ENCODE measurements at regions not wholly inside any gene's neighbourhood (a gene's known extent, or its start where the extent isn't known, plus 50 kb on each side); places are given as distances from the start of the nearest gene placed in this dataset.
A peak's percentile ranks its signal among the peaks of the same experiment; 100 is the strongest.

- TF ChIP-seq CDX4 (CRISPR knock-in tag; IDR thresholded peaks at IDR 0.05; ENCODE audit: borderline replicate concordance) (no peak), MXD4 (CRISPR knock-in tag; IDR thresholded peaks at IDR 0.05; ENCODE audit: borderline replicate concordance) (no peak), PRDM15 (CRISPR knock-in tag; IDR thresholded peaks at IDR 0.05) (no peak), RORB (CRISPR knock-in tag; IDR thresholded peaks at IDR 0.05) (no peak), ZNF121 (CRISPR knock-in tag; IDR thresholded peaks at IDR 0.05) (no peak), FOXP1 (CRISPR knock-in tag; IDR thresholded peaks at IDR 0.05; ENCODE audit: borderline replicate concordance) (no peak), USF1 (CRISPR knock-in tag; IDR thresholded peaks at IDR 0.05) (no peak), SOX15 (CRISPR knock-in tag; IDR thresholded peaks at IDR 0.05) (no peak), CREB1 (CRISPR knock-in tag; IDR thresholded peaks at IDR 0.05) (no peak), HMGXB4 (CRISPR knock-in tag; IDR thresholded peaks at IDR 0.05) (no peak), TP53 (CRISPR knock-in tag; IDR thresholded peaks at IDR 0.05) (no peak), NFATC4 (CRISPR knock-in tag; IDR thresholded peaks at IDR 0.05) (no peak), IRF1 (CRISPR knock-in tag; IDR thresholded peaks at IDR 0.05) (no peak), TEAD1 (CRISPR knock-in tag; IDR thresholded peaks at IDR 0.05) (no peak)
- Mint-ChIP-seq H3K27me3 (ENCODE audit: low read depth) (no peaks in the 10 kb centered on the region), H3K4me1 (peaks cover 18% of the 10 kb centered on the region), H3K27ac (no peak overlapping the region), H3K9me3 (no peaks in the 10 kb centered on the region), H3K4me3 (no peak overlapping the region), H3K36me3 (no peaks in the 10 kb centered on the region)
- ChIA-PET POLR2A (interaction anchor here (0.5 kb wide), 1 partner anchor 1441 kb away, joined by 3 read pairs; the partner anchor contains the start of gene CHMP2B), CTCF (no interaction called here)
- ATAC-seq (peak; percentile 88), DNase-seq (ENCODE audit: low spot score) (no peak)
Observed at GRCh38 chr3:88668180-88668579, 439.2 kb upstream of the EPHA3 start.

GRCh38 chr3:88671573-88671972, 435.8 kb upstream of the EPHA3 start:
- no peak for ATAC-seq
- H3K4me3 Mint-ChIP-seq = no peak overlapping the region

More at GRCh38 chr3:88671573-88671972, 435.8 kb upstream of the EPHA3 start:
- peaks cover 14% of the 10 kb centered on the region for H3K4me1 Mint-ChIP-seq
- H3K9me3 Mint-ChIP-seq = peaks cover 8% of the 10 kb centered on the region; the same call in 1 of the 2 replicates
- H3K36me3 Mint-ChIP-seq = no peaks in the 10 kb centered on the region
- TF ChIP-seq ZNF423 (CRISPR knock-in tag; IDR thresholded peaks at IDR 0.05) = no peak
- TF ChIP-seq TP53 (CRISPR knock-in tag; IDR thresholded peaks at IDR 0.05) = no peak
- TF ChIP-seq FOXP4 (CRISPR knock-in tag; IDR thresholded peaks at IDR 0.05) = no peak
- TF ChIP-seq SOX15 (CRISPR knock-in tag; IDR thresholded peaks at IDR 0.05) = no peak
- no peak for TF ChIP-seq MXD4 (CRISPR knock-in tag; IDR thresholded peaks at IDR 0.05; ENCODE audit: borderline replicate concordance)
- TF ChIP-seq TEAD4 (CRISPR knock-in tag; IDR thresholded peaks at IDR 0.05) = no peak
- no peak for TF ChIP-seq ZNF281 (CRISPR knock-in tag; IDR thresholded peaks at IDR 0.05)
- TF ChIP-seq AR (CRISPR knock-in tag; IDR thresholded peaks at IDR 0.05) = no peak
- no peaks in the 10 kb centered on the region for H3K27me3 Mint-ChIP-seq (ENCODE audit: low read depth)
- ChIA-PET CTCF (no interaction called here), POLR2A (no interaction called here)
- H3K27ac Mint-ChIP-seq = no peak overlapping the region
- no peak for DNase-seq (ENCODE audit: low spot score)

Data from WTC11 (cell line).